OCI-LY3 (cell line): ENCODE measurements at regions not wholly inside any gene's neighbourhood (a gene's known extent, or its start where the extent isn't known, plus 50 kb on each side); places are given as distances from the start of the nearest gene placed in this dataset.

Experiments used
- H2AFZ ChIP-seq: fragments of 200-600, 300-600 bp; shearing (Covaris generic); 2 replicates; pipeline ENCODE4 v1.6.0; 2014; ENCODE audit warnings: antibody characterized with exemption, low read depth, low read length
- H3K27ac ChIP-seq: fragments of 200-600, 300-600 bp; sonication (generic); 2 replicates; pipeline ENCODE4 v1.5.1; 2014; ENCODE audit warnings: mild to moderate bottlenecking, low read length, moderate library complexity, mixed read lengths
- H3K27me3 ChIP-seq: fragments of 200-600, 300-600 bp; sonication (generic); 2 replicates; pipeline ENCODE4 v1.6.1; 2014; ENCODE audit warnings: low read depth, low read length, mixed read lengths
- H3K36me3 ChIP-seq: fragments of 200-600, 300-600 bp; sonication (generic); replicated peaks from 2 replicates; pipeline ENCODE3; 2014; ENCODE audit warnings: low read depth, low read length, mixed read lengths
- H3K4me1 ChIP-seq: fragments of 300-600, 200-600 bp; sonication (generic); 2 replicates; pipeline ENCODE4 v1.6.1; 2014; ENCODE audit warnings: low read length, mixed read lengths
- H3K4me2 ChIP-seq: fragments of 200-600, 300-600 bp; sonication (generic); 2 replicates; pipeline ENCODE4 v1.6.1; 2014; ENCODE audit warnings: low read length, mixed read lengths
- H3K4me3 ChIP-seq: fragments of 300-600, 200-600 bp; sonication (generic); 2 replicates; pipeline ENCODE4 v1.5.1; 2014; ENCODE audit warnings: antibody characterized with exemption, mild to moderate bottlenecking, low read length, moderate library complexity
- H3K79me2 ChIP-seq: fragments of 300-600, 200-600 bp; shearing (Covaris generic); 2 replicates; pipeline ENCODE4 v1.6.1; 2014; ENCODE audit warnings: mild to moderate bottlenecking, low read length, mixed read lengths
- H3K9ac ChIP-seq: fragments of 300-600, 200-600 bp; shearing (Covaris generic); 2 replicates; pipeline ENCODE4 v1.6.0; 2014; ENCODE audit warnings: mild to moderate bottlenecking, low read length, moderate library complexity
- H3K9me3 ChIP-seq: fragments of 200-600, 300-600 bp; shearing (Covaris generic); 2 replicates; pipeline ENCODE4 v1.6.1; 2014; ENCODE audit warnings: low read length, mixed read lengths; ENCODE audit not compliant: insufficient read depth
- H4K20me1 ChIP-seq: fragments of 200-600, 300-600 bp; sonication (generic); 2 replicates; pipeline ENCODE4 v1.6.1; 2016; ENCODE audit warnings: low read length, mixed read lengths; ENCODE audit not compliant: insufficient read depth
- CTCF ChIP-seq: fragments of 200-600, 300-600 bp; sonication (generic); IDR thresholded peaks from 2 replicates; pipeline ENCODE4 v1.5.1; 2014; ENCODE audit warnings: antibody characterized with exemption, low read length, low read depth
- EZH2phosphoT487 ChIP-seq: fragments of 200-600 bp; shearing (Covaris generic); IDR thresholded peaks from 2 replicates; pipeline ENCODE4 v1.6.1; 2018; ENCODE audit warnings: antibody characterized with exemption, mixed run types, low read depth

GRCh38 chr11:134017511-134018430 is 51.1 kb upstream of the JAM3 start:
- H2AFZ ChIP-seq = no peak overlapping the region
- H3K4me2 ChIP-seq = no peak overlapping the region
- H3K4me3 ChIP-seq = no peak overlapping the region
- H3K4me1 ChIP-seq = 0 out of 2 replicates have a peak, but pooled peaks cover 3% of the 10 kb centered on the region
- no peaks in the 10 kb centered on the region for H3K36me3 ChIP-seq
- no peaks in the 10 kb centered on the region for H3K9me3 ChIP-seq
- H3K9ac ChIP-seq = no peak overlapping the region
- no peak overlapping the region for H3K27ac ChIP-seq
- peaks cover 39% of the 10 kb centered on the region for H3K27me3 ChIP-seq
- TF ChIP-seq EZH2phosphoT487 = no peak
- TF ChIP-seq CTCF = no peak
- no peaks in the 10 kb centered on the region for H3K79me2 ChIP-seq
- H4K20me1 ChIP-seq = no peaks in the 10 kb centered on the region
